Suppressor macrophage treated with lipopolysaccharide for 4 hours (primary cell): ENCODE measurements at regions not wholly inside any gene's neighbourhood (a gene's known extent, or its start where the extent isn't known, plus 50 kb on each side); places are given as distances from the start of the nearest gene placed in this dataset.

Experiments used
- DNase-seq: peaks from one replicate; pipeline ENCODE4 v3.0.0-alpha.2; 2020

DNA sequence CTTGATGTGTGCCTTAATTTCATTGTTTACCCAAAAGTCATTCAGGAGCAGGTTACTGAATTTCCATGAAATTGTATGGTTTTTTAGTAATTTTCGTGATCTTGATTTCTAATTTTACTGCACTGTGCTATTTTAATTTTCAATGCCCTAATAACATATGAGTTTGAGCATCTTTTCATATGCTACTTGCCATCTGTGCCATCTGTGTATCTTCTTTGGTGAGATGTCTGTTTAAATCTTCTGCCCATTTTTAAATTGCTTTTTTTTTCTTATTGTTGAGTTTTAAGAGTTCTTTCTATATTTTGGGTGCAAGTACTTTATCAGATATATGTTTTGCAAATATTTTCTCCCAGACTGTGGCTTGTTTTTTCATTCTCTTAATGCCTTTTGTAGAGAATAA is 165.9 kb downstream of the ST6GAL2 start:
- DNase-seq = no peak

DNA sequence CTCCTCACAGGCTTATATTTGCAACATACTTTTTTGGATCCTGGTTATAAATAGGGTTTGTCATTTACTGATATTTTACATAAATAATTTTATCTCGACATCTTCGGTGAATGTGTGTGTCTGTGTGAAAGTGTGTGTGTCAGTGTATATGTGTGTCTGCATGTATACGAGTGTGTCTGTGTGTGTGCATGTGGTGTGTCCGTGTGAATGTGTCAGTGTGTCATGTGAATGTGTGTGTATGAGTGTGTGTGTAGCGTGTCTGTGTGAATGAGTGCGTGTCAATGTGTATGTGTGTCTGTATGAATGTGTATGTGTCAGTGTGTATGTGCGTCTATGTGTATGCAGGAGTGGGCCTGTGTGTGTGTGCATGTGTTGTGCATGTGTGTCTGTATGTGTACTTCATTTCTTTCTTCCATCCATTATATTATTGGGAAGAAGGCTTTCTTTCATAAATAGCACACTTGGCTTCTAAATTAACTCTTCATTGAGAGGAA is 161.6 kb downstream of the ST6GAL2 start:
- no peak for DNase-seq

DNA sequence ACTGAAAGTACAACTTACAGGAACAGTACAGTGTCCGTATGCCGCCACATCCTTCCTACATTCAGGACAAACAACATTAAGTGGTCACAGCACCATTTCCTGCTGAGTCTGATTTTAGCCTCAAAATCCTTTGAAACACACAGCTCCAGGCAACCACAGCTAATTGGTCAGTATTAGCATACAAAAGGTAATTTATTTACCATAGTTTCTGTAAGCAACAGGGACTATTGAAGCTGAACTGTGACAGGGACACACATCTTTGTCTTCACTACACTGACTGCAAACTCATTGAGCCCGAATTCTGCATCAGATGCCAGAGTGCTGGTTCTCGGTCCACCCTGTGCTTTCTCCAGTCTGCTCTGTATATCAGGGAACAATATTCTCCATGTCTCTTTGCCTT is 151.8 kb downstream of the ST6GAL2 start:
- DNase-seq = no peak

DNA sequence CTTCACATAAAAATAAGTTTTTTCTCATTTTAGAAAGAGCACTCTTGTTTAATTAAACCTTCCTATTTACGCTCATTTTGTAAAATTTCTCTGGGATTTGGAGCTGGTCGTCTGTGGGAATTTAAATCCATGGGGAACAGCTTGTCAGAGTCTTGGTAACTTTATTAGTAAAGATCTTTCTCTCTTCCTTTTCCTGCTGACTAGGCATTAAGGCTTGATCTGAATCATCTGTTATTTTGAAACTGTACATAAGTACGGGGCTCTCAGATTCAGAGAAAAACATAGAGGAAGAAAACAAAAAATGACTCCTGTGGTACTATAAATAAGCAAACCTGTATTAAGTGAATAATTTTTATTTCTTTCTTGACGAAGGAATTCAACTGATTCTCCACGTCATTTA is 150.2 kb downstream of the ST6GAL2 start:
- DNase-seq = no peak

DNA sequence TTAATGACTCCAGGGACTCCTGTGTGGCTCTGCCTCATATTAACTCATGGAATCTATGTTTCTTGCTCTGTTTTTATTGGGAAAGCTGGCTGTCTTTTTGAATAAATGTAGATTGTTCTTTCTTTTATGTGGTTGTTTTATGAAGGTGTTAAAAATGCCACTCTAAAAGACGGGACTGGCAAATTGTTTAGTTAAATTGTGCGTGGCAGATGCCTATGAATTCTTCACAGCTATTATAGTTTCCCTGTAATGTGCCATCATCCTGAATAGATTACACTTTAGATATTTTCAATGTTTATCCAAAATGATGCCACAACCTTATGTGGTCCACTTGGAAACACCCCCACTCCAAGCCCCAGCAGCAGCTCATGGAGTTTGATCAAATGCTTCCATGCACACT is 149.7 kb downstream of the ST6GAL2 start:
- no peak for DNase-seq

DNA sequence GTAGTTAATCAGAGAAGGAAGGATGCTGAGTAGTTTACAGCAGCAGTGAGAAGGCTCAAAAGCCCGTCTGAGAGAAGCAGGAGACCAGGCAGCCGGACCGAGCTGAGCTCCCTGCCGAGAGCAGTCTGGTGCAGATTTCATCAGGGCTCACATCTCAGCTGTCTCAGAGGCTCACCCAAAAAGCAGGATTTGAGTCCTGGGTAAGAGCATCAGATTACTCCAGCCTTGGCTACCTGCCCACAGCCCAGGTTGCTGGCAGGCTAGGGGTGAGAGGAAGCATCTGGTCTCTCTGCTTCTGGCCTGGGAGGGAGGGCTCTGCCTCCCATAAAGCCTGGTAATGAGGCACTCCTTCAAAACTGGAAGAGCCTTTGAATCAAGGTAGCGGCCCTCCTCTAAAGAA is 140.5 kb downstream of the ST6GAL2 start:
- no peak for DNase-seq

DNA sequence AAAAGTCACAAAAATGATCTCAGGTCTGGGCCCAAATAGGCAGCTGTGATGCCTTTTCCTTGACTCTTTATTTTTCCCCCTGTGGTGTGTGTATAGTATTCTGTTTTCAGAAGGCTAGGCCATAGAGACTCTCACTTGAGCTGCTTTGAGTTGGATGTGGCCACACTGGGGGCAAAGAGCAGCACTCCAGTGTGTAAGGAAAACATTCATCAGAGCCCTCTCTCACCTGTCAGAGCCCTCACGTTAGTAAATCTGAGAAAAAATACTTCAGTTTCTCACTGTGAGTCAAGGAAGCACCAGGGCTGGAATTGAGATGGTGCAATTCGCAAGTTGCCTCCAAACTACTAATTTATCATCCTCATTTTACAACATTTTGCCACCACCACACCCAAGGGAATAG is 136.1 kb downstream of the ST6GAL2 start:
- no peak for DNase-seq
